ENCODE measurements at regions not wholly inside any gene's neighbourhood (a gene's known extent, or its start where the extent isn't known, plus 50 kb on each side); places are given as distances from the start of the nearest gene placed in this dataset.

DNA sequence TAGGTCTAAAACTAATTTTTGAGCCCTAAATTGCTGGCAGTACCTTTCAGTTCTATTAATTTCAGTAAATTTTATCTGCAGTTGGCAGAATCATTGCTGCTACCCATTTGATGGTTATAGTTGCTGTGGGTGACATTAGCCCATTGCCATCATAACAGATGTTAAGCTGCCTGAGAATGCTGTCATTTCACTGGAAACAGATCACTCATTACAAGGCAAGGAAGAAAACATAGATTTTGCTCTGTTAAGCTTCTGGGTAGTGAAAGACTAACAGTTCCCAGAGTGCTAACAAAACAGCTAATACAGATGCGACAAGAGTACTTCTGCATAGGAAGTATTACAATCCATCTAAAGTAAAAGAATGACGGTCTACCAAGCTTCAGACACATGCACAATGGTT lies 213.2 kb downstream of the SPANXN3 start:
- no peak overlapping the region for H3K27ac ChIP-seq (ENCODE audit: low read depth, low read length)
- no peak overlapping the region for H4K91ac ChIP-seq (replicated peaks; ENCODE audit: insufficient read length, low read length)
- no peak overlapping the region for H3K9ac ChIP-seq (replicated peaks in 1 of 4; ENCODE audit: extremely low read depth in 1 of 4, low read depth in 3 of 4, low read length in 3 of 4)
- H3K4me3 ChIP-seq (ENCODE audit: extremely low read depth in 1 of 4, insufficient read depth in 2 of 4, low read depth in 3 of 4, low read length in 4 of 4), result no peak overlapping the region
- H3K36me3 ChIP-seq (ENCODE audit: control insufficient read depth in 2 of 4, insufficient read depth in 4 of 4, low read length in 3 of 4), result no peaks in the 10 kb centered on the region
- ChIA-PET CTCF (ENCODE audit: partially characterized antibody) (no interaction called here), POLR2A (ENCODE audit: partially characterized antibody) (no interaction called here)
- DNase-seq (ENCODE audit: low read depth in 1 of 2, low spot score in 2 of 2), result no peak
- H3K4me2 ChIP-seq (ENCODE audit: insufficient read depth in 1 of 2, low read depth in 2 of 2, low read length in 2 of 2), result no peak overlapping the region
- H2BK20ac ChIP-seq (ENCODE audit: low read length), result no peak overlapping the region
- no peak overlapping the region for H3K23ac ChIP-seq (ENCODE audit: insufficient read length)
- no peak overlapping the region for H3K18ac ChIP-seq (ENCODE audit: extremely low read depth, low read length)
- H4K8ac ChIP-seq (ENCODE audit: extremely low read depth, insufficient read depth, low read length), result no peak overlapping the region
- no peaks in the 10 kb centered on the region for H3K79me2 ChIP-seq (ENCODE audit: control insufficient read depth in 1 of 2, insufficient read depth in 2 of 2, low read length in 2 of 2)
- H2BK5ac ChIP-seq (ENCODE audit: low read depth, low read length), result no peak overlapping the region
- H2BK120ac ChIP-seq (replicated peaks; ENCODE audit: low read depth, low read length), result no peak overlapping the region
- no peak overlapping the region for H2BK12ac ChIP-seq (ENCODE audit: low read depth, low read length)
- H4K5ac ChIP-seq (ENCODE audit: insufficient read length, low read depth, low read length), result no peak overlapping the region
- H2AK5ac ChIP-seq (ENCODE audit: low read depth, low read length), result no peak overlapping the region
- no peaks in the 10 kb centered on the region for H4K20me1 ChIP-seq (replicated peaks in 1 of 2; ENCODE audit: control insufficient read depth in 1 of 2, insufficient read depth in 2 of 2, low read length in 2 of 2)
- no peak overlapping the region for H3K56ac ChIP-seq (replicated peaks; ENCODE audit: insufficient read length, low read depth, low read length)
- H3K27me3 ChIP-seq (replicated peaks in 1 of 4; ENCODE audit: control insufficient read depth in 3 of 4, extremely low read depth in 1 of 4, insufficient read depth in 3 of 4, low read length in 3 of 4), result no peaks in the 10 kb centered on the region
- no peaks in the 10 kb centered on the region for H3K23me2 ChIP-seq (ENCODE audit: low read depth, low read length)
- FAIRE-seq, result no peak
- H2AFZ ChIP-seq (ENCODE audit: low read length), result no peak overlapping the region
- H3K9me3 ChIP-seq (ENCODE audit: insufficient read depth in 2 of 2, low read depth in 1 of 2, low read length in 1 of 2), result no peaks in the 10 kb centered on the region
- H3K14ac ChIP-seq (ENCODE audit: insufficient read length), result no peak overlapping the region
- no peak overlapping the region for H3K4ac ChIP-seq (replicated peaks; ENCODE audit: insufficient read length, low read depth, low read length)
- H3K4me1 ChIP-seq (replicated peaks in 1 of 4; ENCODE audit: control insufficient read depth in 3 of 4, insufficient read depth in 4 of 4, low read length in 3 of 4), result peaks cover 0 to 3% (median 1%) of the 10 kb centered on the region in 4 experiments; a peak in 3 of 7 replicates
- H2BK15ac ChIP-seq (ENCODE audit: low read length), result no peak overlapping the region
- H3K79me1 ChIP-seq (ENCODE audit: low read depth, low read length), result no peaks in the 10 kb centered on the region
- WGBS, 2 experiments (ENCODE audit: extremely low coverage in 1 of 2, insufficient coverage in 1 of 2, insufficient read length in 1 of 2, insufficient replicate concordance in 2 of 2, low coverage in 1 of 2, low lambda C conversion rate in 2 of 2, missing lambda C conversion rate in 1 of 2), result 90% methylated on average over 2 of the region's 2 CpGs; no CpG with 5 or more reads in 1 of the 2 experiments
- no peak for TF ChIP-seq SAP30 (IDR thresholded peaks at IDR 0.05; ENCODE audit: insufficient read depth, insufficient replicate concordance, low read length)
- TF ChIP-seq POU5F1 (IDR thresholded peaks at IDR 0.05; ENCODE audit: low read depth, low read length), result no peak
- no peak for TF ChIP-seq BCL11A (IDR thresholded peaks at IDR 0.05; ENCODE audit: low read depth in 2 of 2, low read length in 2 of 2)
- no peak for TF ChIP-seq SIN3A (conservative IDR thresholded peaks at IDR 0.05 in 1 of 2, IDR thresholded peaks at IDR 0.05 in 1 of 2; ENCODE audit: low read depth in 1 of 2, low read length in 2 of 2)
- TF ChIP-seq ASH2L (IDR thresholded peaks at IDR 0.05; ENCODE audit: low read length), result no peak
- no peak for TF ChIP-seq SIRT6 (IDR thresholded peaks at IDR 0.05; ENCODE audit: low read length)
- TF ChIP-seq, protein P1, sequence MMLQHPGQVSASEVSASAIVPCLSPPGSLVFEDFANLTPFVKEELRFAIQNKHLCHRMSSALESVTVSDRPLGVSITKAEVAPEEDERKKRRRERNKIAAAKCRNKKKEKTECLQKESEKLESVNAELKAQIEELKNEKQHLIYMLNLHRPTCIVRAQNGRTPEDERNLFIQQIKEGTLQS (IDR thresholded peaks at IDR 0.05; ENCODE audit: insufficient read depth, low read depth, low read length), result no peak
- TF ChIP-seq BACH1 (IDR thresholded peaks at IDR 0.05; ENCODE audit: low read length), result no peak
- no peak for TF ChIP-seq SRF (IDR thresholded peaks at IDR 0.05; ENCODE audit: low read depth, low read length)
- TF ChIP-seq YY1 (IDR thresholded peaks at IDR 0.05; ENCODE audit: low read depth, low read length), result no peak
- no peak for TF ChIP-seq RNF2 (IDR thresholded peaks at IDR 0.05; ENCODE audit: borderline replicate concordance, low read depth, low read length, missing control alignments, poor library complexity, severe bottlenecking)
- no peak for TF ChIP-seq CBX8 (IDR thresholded peaks at IDR 0.05; ENCODE audit: borderline replicate concordance, low read depth, low read length)
- TF ChIP-seq FOSL1 (IDR thresholded peaks at IDR 0.05; ENCODE audit: insufficient read depth, low read depth, low read length), result no peak

Data from H1 (cell line).